Gastroesophageal sphincter (tissue), 3 donors: ENCODE measurements at regions not wholly inside any gene's neighbourhood (a gene's known extent, or its start where the extent isn't known, plus 50 kb on each side); places are given as distances from the start of the nearest gene placed in this dataset.

Source experiments
- CTCF ChIP-seq, 4 experiments: fragments of 200-600 bp in 2 of 4; fragments of 450-650 bp in 2 of 4; sonication (generic) in 1 of 4; IDR thresholded peaks; one replicate each; pipeline ENCODE4 v1.5.1; 2017 to 2019; ENCODE audit warnings: antibody characterized with exemption in 4 of 4, mild to moderate bottlenecking in 2 of 4, moderate library complexity in 2 of 4
- EP300 ChIP-seq: sonication (generic); formaldehyde crosslinking; IDR thresholded peaks from one replicate; pipeline ENCODE4 v1.6.1; 2017; ENCODE audit warnings: antibody characterized with exemption, mild to moderate bottlenecking
- POLR2A ChIP-seq, 2 donors: fragments of 450-650 bp; IDR thresholded peaks; one replicate each; pipeline ENCODE4 v1.6.1; 2017; ENCODE audit warnings: antibody characterized with exemption in 2 of 2, mild to moderate bottlenecking in 2 of 2, moderate library complexity in 1 of 2
- POLR2AphosphoS5 ChIP-seq: sonication (generic); formaldehyde crosslinking; IDR thresholded peaks from one replicate; pipeline ENCODE4 v1.6.1; 2017; ENCODE audit warnings: antibody characterized with exemption

- TF ChIP-seq POLR2A (IDR thresholded peaks at IDR 0.05) (no peak), CTCF (IDR thresholded peaks at IDR 0.05) (no peak), EP300 (no peak), POLR2AphosphoS5 (no peak)
These were observed 485.6 kb downstream of the NPIPA7 start for GRCh38 chr16:16864536-16864935.
